Osteocyte (in vitro differentiated cells): ENCODE measurements at regions not wholly inside any gene's neighbourhood (a gene's known extent, or its start where the extent isn't known, plus 50 kb on each side); places are given as distances from the start of the nearest gene placed in this dataset.

Source experiments
- DNase-seq: peaks from one replicate; pipeline ENCODE4 v3.0.0; 2021; ENCODE audit warnings: mixed read lengths; ENCODE audit not compliant: unreplicated experiment; ENCODE audit errors: extremely low spot score
- H3K27ac Mint-ChIP-seq: one replicate; pipeline ENCODE4 v1.8.0; 2021; ENCODE audit warnings: mild to moderate bottlenecking, mixed read lengths; ENCODE audit not compliant: unreplicated experiment
- H3K27me3 Mint-ChIP-seq: one replicate; pipeline ENCODE4 v1.8.0; 2021; ENCODE audit warnings: mixed read lengths; ENCODE audit not compliant: unreplicated experiment
- H3K36me3 Mint-ChIP-seq: one replicate; pipeline ENCODE4 v1.8.0; 2021; ENCODE audit warnings: mixed read lengths; ENCODE audit not compliant: unreplicated experiment
- H3K4me1 Mint-ChIP-seq: one replicate; pipeline ENCODE4 v1.8.0; 2021; ENCODE audit warnings: mixed read lengths; ENCODE audit not compliant: unreplicated experiment
- H3K4me3 Mint-ChIP-seq: one replicate; pipeline ENCODE4 v1.8.0; 2021; ENCODE audit warnings: mild to moderate bottlenecking, moderate library complexity, mixed read lengths; ENCODE audit not compliant: unreplicated experiment
- H3K9me3 Mint-ChIP-seq: one replicate; pipeline ENCODE4 v1.8.0; 2021; ENCODE audit warnings: mixed read lengths; ENCODE audit not compliant: unreplicated experiment
- CTCF ChIP-seq: fragments of 200-600 bp; sonication (generic); IDR thresholded peaks from 2 replicates; pipeline ENCODE4 v1.5.0; 2021; ENCODE audit warnings: antibody characterized with exemption, mild to moderate bottlenecking, moderate library complexity

GRCh38 chr13:89052699-89053098, 1381.5 kb downstream of the SLITRK5 start:
- no peak for TF ChIP-seq CTCF
- Mint-ChIP-seq H3K27ac (no peak overlapping the region), H3K4me3 (no peak overlapping the region), H3K36me3 (no peaks in the 10 kb centered on the region), H3K4me1 (no peaks in the 10 kb centered on the region), H3K27me3 (peaks cover 8% of the 10 kb centered on the region), H3K9me3 (peaks cover under 1% of the 10 kb centered on the region)
- no peak for DNase-seq

- no peak for TF ChIP-seq CTCF
- H3K4me1 Mint-ChIP-seq, result no peaks in the 10 kb centered on the region
- peaks cover 5% of the 10 kb centered on the region for H3K9me3 Mint-ChIP-seq
- H3K27ac Mint-ChIP-seq, result no peak overlapping the region
- no peak overlapping the region for H3K4me3 Mint-ChIP-seq
- H3K27me3 Mint-ChIP-seq, result peaks cover 5% of the 10 kb centered on the region
- no peak for DNase-seq
- no peaks in the 10 kb centered on the region for H3K36me3 Mint-ChIP-seq
Measured at GRCh38 chr13:89053418-89053817, 1382.2 kb downstream of the SLITRK5 start.

GRCh38 chr13:89057274-89057673, 1386.1 kb downstream of the SLITRK5 start:
- Mint-ChIP-seq H3K36me3 (no peaks in the 10 kb centered on the region), H3K27me3 (no peaks in the 10 kb centered on the region), H3K4me3 (no peak overlapping the region), H3K4me1 (no peaks in the 10 kb centered on the region), H3K9me3 (peaks cover 5% of the 10 kb centered on the region), H3K27ac (no peak overlapping the region)
- DNase-seq, result no peak
- TF ChIP-seq CTCF, result no peak

- Mint-ChIP-seq H3K9me3 (peaks cover 5% of the 10 kb centered on the region), H3K27me3 (no peaks in the 10 kb centered on the region), H3K4me1 (no peaks in the 10 kb centered on the region)
Measured at GRCh38 chr13:89057862-89058261, 1386.7 kb downstream of the SLITRK5 start.

GRCh38 chr13:89061821-89062220, 1390.7 kb downstream of the SLITRK5 start:
- H3K36me3 Mint-ChIP-seq, result no peaks in the 10 kb centered on the region
- H3K4me3 Mint-ChIP-seq, result no peak overlapping the region
- no peak for DNase-seq
- peaks cover 5% of the 10 kb centered on the region for H3K9me3 Mint-ChIP-seq
- TF ChIP-seq CTCF, result no peak
- no peaks in the 10 kb centered on the region for H3K27me3 Mint-ChIP-seq
- H3K27ac Mint-ChIP-seq, result no peak overlapping the region
- H3K4me1 Mint-ChIP-seq, result no peaks in the 10 kb centered on the region

More at GRCh38 chr13:89057862-89058261, 1386.7 kb downstream of the SLITRK5 start:
- Mint-ChIP-seq H3K36me3 (no peaks in the 10 kb centered on the region), H3K4me3 (no peak overlapping the region), H3K27ac (no peak overlapping the region)
- no peak for DNase-seq
- no peak for TF ChIP-seq CTCF
